Medulla oblongata (tissue), 1 donor: ENCODE measurements at regions not wholly inside any gene's neighbourhood (a gene's known extent, or its start where the extent isn't known, plus 50 kb on each side); places are given as distances from the start of the nearest gene placed in this dataset.
A peak's percentile ranks its signal among the peaks of the same experiment; 100 is the strongest.

Source experiments
- DNase-seq: peaks from one replicate; pipeline ENCODE4 v3.0.0-alpha.2; 2015; ENCODE audit errors: extremely low spot score

DNA sequence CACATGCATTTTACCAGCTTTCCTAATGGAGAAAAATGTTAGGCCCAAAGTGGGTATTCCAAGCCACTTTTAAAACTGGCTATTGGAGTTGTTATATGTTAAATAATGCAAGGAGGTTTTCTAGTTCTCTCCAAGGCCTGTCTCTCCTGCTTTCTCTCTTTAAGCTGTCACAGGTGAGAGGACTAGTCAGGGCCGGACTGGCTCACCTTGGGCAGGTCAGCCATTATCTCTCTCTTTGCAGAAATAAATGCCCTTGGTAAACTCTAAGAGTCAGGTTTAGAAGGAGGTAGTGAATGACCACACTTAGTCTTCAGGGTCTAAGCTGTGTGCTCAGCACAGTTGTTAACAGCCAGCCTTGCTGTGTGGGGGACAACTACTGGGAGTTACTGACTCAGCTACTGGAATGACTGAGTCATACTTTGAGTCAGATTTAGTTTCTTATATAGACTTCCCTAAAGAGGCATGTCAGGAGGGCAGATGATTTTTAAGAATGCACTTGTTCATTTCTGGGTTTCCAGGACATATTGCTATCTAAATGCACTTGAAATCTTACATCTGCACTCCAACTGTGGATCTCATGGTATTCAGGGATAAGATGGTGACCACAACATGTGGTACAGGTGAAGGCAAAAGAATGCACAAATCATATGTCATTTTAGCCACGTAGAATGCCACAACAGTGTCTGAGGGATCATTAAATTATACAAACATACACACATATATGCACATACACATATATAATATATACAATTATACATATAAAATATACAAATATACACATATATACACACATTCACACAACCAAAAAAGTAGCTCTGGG lies 719.4 kb downstream of the EPM2A start:
- no peak for DNase-seq

GRCh38 chr6:145017051-145017450 lies 718.3 kb downstream of the EPM2A start:
- no peak for DNase-seq

GRCh38 chr6:145017516-145017915 lies 717.8 kb downstream of the EPM2A start:
- DNase-seq = no peak

- DNase-seq = no peak
Observed at GRCh38 chr6:145018027-145018426, 717.3 kb downstream of the EPM2A start.

DNA sequence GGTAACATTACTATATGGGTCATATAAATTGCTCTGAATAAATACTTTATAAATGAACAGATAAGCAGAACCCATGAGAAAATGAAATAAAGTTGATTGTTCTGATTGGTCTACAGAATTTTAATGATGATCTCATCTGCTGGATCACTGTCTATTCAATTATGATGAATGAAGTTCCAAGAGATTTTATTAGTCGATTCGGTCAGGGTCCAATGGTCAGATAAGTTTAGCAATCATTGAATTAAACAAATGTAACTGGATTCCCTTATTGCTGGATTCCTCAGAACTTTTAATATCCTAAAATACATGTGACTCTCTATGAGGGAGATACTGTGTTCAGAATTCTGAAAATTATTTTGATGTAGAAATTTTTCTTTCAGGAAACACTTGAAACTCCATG lies 715.2 kb downstream of the EPM2A start:
- no peak for DNase-seq

DNA sequence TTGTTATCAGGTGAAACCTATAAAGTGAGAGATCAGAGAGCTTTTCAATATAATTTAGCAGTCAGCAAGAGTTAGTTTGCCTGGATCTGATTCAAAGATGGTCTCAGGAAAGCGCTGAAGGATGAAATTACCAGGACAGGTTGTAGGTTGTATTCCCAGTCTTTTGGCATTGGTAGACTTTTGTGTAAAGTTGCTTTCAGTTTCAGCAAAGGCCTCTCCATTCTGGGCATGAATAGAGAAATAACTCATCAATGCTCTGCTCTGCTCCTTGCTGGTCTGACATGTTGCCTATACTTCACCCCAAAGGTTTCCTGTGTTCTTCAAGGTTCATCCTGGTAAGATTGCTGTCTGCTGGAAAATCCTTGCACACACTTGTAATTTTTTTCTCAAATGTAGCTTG lies 714.8 kb downstream of the EPM2A start:
- no peak for DNase-seq

DNA sequence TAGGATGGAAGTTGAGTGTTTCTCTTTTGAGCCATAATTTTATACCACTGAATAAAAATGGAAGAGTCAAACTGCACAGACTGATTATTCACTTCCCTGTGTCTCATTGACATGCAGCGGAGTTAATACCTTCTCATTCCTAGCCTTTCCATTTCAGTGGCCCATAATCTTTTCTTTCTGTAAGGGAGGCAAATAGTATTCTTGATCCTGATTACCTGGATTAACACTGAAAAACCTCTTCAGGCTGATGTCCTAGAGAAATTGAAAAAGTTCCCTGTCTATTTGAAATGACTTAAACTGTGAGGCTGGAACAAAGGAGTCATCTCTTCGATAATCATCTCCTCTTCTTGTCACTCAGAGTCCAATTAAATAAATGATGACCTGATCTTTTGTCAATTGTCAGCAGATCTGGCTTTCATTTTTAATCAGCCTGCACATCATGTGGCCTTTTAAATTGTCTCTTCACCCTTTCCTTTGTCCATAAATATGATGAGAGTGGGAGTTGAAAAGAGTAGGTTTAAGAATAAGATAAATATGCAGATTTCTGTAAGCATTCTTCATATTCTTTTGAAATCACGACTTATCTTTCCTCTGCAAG lies 713.0 kb downstream of the EPM2A start:
- DNase-seq = no peak

DNA sequence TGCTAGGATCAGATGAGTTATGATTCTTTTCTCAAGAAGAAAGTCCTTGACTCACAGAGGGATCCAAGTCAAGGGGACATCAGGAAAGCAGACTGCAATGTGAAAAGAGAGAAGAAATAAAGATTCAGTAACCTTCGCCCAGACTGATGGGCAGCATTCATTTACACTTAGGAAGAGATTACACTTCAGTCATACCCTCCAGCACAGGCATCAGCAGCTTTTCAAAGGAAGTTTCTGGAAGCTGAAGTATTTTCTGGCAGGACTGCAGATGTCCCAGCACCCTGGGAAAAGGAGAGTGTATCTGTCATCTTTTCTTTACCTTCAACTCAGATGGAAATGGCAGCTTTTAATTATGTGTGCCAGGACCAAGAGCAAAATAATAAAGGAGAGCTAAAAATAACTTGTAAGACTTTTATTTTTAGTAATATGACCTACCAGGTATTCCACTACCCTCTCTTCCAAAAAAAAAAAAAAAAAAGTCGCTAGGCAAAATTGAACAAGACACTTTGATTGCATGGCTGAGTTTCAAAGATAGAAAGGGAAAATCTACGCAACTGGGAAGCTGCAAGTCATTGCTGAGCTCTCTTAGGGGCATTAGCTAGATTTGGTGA lies 712.1 kb downstream of the EPM2A start:
- DNase-seq = no peak

DNA sequence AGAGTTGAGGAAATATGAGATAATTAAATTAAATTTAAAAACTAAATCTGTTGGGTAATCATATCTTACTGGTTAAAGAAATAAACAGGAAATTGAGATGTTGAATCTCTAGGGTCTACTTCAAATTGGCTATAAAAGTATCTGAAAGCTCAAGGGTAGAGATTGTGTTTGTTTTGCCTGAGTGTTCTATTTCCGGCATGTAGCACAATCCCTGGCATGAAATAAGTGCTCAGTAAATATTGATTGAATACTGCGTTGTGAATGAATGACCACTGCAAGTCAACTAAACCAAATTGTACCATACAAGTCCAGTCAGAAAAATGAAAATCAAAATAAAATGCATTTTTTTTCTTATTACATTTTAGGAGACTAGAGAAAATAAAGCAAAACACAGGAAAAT lies 709.8 kb downstream of the EPM2A start:
- no peak for DNase-seq

- DNase-seq = no peak
Observed at GRCh38 chr6:145026267-145026679, 709.0 kb downstream of the EPM2A start.

- DNase-seq = peak; percentile 37
Observed at GRCh38 chr6:145028144-145028818, 707.0 kb downstream of the EPM2A start.

DNA sequence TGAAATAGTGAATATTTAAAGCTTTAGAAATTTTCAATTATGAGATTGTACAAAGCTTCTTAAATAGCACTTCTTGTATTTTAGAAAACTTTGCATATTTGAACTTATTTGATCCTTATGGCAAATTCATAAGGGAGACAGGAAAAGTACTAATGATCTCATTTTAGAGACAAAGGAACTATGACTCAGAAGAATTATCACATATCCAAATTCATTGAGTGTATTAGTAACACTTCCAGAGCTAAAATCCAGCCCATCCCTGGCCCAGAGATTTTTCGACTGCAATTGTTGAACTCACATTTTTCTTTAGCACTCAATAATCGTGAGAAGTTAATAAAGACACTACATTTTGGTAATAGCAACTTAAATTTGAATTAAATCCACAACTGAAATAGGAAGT lies 704.3 kb downstream of the EPM2A start:
- DNase-seq = no peak

GRCh38 chr6:145031962-145032361 lies 703.4 kb downstream of the EPM2A start:
- DNase-seq = no peak

DNA sequence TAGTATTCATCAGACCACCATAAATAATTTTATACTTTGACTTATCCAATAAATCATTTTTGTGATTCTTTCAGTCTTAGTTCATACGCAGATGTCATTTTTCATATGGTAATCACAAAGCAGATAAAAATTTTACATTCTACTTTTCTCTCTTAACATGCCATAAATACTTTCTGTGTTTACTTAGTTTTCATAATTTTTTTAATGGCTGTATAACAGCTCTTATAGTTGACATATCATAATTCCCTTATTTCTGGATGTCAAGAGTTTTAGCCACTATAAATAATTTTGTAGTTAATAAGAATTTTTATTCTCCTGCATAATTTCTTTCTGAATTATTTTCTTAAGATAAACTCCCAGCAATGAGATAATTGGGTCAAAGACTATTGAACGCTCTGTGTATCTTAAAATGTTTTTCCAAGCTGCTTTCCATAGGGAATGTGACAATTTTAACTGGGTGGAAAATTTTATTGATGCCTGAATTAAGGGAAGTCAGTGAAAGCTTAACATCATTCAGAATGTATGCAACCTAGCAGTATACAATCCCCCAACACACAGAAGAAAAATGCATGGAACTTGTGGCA lies 702.7 kb downstream of the EPM2A start:
- DNase-seq = no peak

- DNase-seq = no peak
Observed at GRCh38 chr6:145034664-145035063, 700.7 kb downstream of the EPM2A start.

DNA sequence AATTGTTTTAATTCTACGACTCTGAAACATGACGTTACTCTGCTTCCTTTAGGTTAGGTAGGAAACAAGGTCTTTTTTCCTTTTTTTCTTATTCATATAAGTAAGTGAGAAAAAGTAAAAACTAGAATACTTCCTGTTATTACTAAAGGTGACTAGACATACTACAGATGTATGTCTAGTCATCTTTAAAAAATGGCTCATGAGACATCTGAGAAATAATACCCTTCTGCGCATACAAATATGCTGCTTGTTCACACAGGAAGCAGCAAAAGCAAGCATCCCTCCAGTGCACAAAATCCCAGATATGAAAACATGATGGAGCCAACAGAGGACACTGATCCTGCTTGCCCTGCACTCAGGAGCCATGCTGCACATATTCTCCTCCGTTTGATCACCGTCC lies 699.1 kb downstream of the EPM2A start:
- no peak for DNase-seq

- no peak for DNase-seq
Observed at GRCh38 chr6:145036848-145037567, 698.3 kb downstream of the EPM2A start.

- no peak for DNase-seq
Observed at GRCh38 chr6:145042559-145042958, 692.8 kb downstream of the EPM2A start.

DNA sequence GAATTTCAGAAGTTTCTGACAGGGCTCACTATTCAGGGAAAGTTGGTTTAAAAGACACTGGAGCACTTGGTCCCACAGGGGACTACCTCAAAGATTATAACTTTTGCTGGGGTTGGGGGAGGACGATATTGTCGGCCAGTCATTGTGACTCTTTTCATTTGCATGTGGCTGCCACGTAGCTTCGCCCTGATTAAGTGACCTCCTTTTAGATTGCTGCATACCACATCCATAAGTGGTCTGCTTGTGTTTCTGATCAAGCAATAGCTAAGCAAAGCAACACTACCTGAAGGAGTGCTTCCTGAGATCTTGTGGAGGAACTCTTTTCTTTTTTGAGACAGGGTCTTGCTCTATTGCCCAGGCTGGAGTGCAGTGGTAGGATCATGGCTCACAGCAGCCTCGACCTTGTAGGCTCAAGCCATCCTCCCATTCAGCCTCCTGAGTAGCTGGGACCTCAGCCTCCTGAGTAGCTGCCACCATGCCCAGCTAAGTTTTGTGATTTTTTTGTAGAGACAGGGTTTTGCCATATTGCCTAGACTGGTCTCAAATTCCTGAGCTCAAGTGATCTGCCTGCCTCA lies 691.3 kb downstream of the EPM2A start:
- DNase-seq = no peak

GRCh38 chr6:145044641-145045246 lies 690.6 kb downstream of the EPM2A start:
- no peak for DNase-seq

DNA sequence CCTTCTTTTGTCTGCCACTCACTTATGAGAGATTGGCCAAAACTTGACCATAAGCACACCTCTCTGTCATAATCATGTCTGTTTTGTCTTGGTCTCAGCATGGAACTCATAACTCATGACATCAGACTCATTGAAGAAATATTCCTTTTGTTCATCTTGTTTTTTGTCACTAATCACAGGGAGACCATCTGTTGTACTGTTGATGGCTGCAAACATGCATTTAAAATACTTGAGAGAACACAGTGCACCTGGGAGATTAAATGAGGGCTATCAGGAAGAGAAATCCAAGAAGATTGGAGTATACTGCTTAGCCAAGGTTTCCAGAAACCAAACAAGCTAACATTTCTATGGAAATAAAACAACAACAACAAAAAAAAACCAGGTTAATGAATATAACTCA lies 689.7 kb downstream of the EPM2A start:
- no peak for DNase-seq
